Neural cell (in vitro differentiated cells): ENCODE measurements at regions not wholly inside any gene's neighbourhood (a gene's known extent, or its start where the extent isn't known, plus 50 kb on each side); places are given as distances from the start of the nearest gene placed in this dataset.

Experiments
- H2AFZ ChIP-seq: fragments of 200-600, 300-800 bp; sonication (generic), shearing (Covaris generic); 2 replicates; pipeline ENCODE4 v1.6.0; 2014; ENCODE audit warnings: low read depth, mild to moderate bottlenecking, antibody characterized with exemption, low read length, moderate library complexity
- H3F3A ChIP-seq: fragments of 200-600 bp; shearing (Covaris generic); 2 replicates; pipeline ENCODE4 v1.6.1; 2016; ENCODE audit warnings: mild to moderate bottlenecking, moderate library complexity, mixed read lengths, antibody characterized with exemption, low read length; ENCODE audit not compliant: insufficient read depth, poor library complexity, severe bottlenecking
- H3K27ac ChIP-seq: fragments of 200-600, 300-800 bp; sonication (generic), shearing (Covaris generic); 2 replicates; pipeline ENCODE4 v1.5.1; 2014; ENCODE audit warnings: mild to moderate bottlenecking, low read length, moderate library complexity
- H3K27me3 ChIP-seq: fragments of 300-800, 200-600 bp; sonication (generic), shearing (Covaris generic); 2 replicates; pipeline ENCODE4 v1.6.0; 2014; ENCODE audit warnings: mild to moderate bottlenecking, low read depth, low read length, moderate library complexity; ENCODE audit not compliant: insufficient read depth
- H3K36me3 ChIP-seq: fragments of 300-800, 200-600 bp; sonication (generic), shearing (Covaris generic); 2 replicates; pipeline ENCODE4 v1.5.1; 2014; ENCODE audit warnings: mild to moderate bottlenecking, antibody characterized with exemption, low read length, moderate library complexity; ENCODE audit not compliant: insufficient read depth
- H3K4me2 ChIP-seq: fragments of 300-800, 200-600 bp; sonication (generic), shearing (Covaris generic); 2 replicates; pipeline ENCODE4 v1.6.0; 2014; ENCODE audit warnings: mild to moderate bottlenecking, low read length
- H3K4me3 ChIP-seq: fragments of 300-800, 200-600 bp; sonication (generic), shearing (Covaris generic); 2 replicates; pipeline ENCODE4 v1.5.1; 2014; ENCODE audit warnings: mild to moderate bottlenecking, low read length, moderate library complexity
- H3K79me2 ChIP-seq: fragments of 200-600 bp; shearing (Covaris generic); replicated peaks from 2 replicates; pipeline ENCODE4 v1.6.0; 2014; ENCODE audit warnings: mild to moderate bottlenecking, low read length, moderate library complexity; ENCODE audit not compliant: insufficient read depth
- H3K9ac ChIP-seq: fragments of 300-800, 200-600 bp; sonication (generic), shearing (Covaris generic); 2 replicates; pipeline ENCODE4 v1.6.1; 2016; ENCODE audit warnings: mild to moderate bottlenecking, low read length, mixed read lengths
- H3K9me2 ChIP-seq: fragments of 200-600 bp; shearing (Covaris generic); 2 replicates; pipeline ENCODE4 v1.6.1; 2016; ENCODE audit warnings: mild to moderate bottlenecking, low read length, mixed read lengths; ENCODE audit not compliant: insufficient read depth
- H3K9me3 ChIP-seq: fragments of 200-600, 300-800 bp; sonication (generic), shearing (Covaris generic); 2 replicates; pipeline ENCODE4 v1.6.1; 2016; ENCODE audit warnings: mild to moderate bottlenecking, mixed run types, low read length, moderate library complexity, mixed read lengths
- H4K20me1 ChIP-seq: fragments of 200-600 bp; shearing (Covaris generic); 2 replicates; pipeline ENCODE4 v1.6.1; 2016; ENCODE audit warnings: mild to moderate bottlenecking, mixed run types; ENCODE audit not compliant: insufficient read depth
- CTCF ChIP-seq: fragments of 450-650 bp; IDR thresholded peaks from 2 replicates; pipeline ENCODE4 v1.5.1; 2014; ENCODE audit warnings: antibody characterized with exemption, mild to moderate bottlenecking, moderate library complexity; ENCODE audit not compliant: poor library complexity, severe bottlenecking
- EP300 ChIP-seq: fragments of 450-650 bp; conservative IDR thresholded peaks from 2 replicates; pipeline ENCODE4 v1.6.1; 2014; ENCODE audit warnings: antibody characterized with exemption, mild to moderate bottlenecking, moderate library complexity; ENCODE audit not compliant: poor library complexity, severe bottlenecking
- EZH2 ChIP-seq: fragments of 200-600, 300-800 bp; shearing (Covaris generic), sonication (generic); IDR thresholded peaks from 2 replicates; pipeline ENCODE4 v1.6.1; 2014; ENCODE audit warnings: antibody characterized with exemption, low read length, borderline replicate concordance, mild to moderate bottlenecking; ENCODE audit not compliant: insufficient read depth, poor library complexity, severe bottlenecking
- MXI1 ChIP-seq: fragments of 450-650 bp; conservative IDR thresholded peaks from 2 replicates; pipeline ENCODE4 v1.6.1; 2014; ENCODE audit warnings: antibody characterized with exemption, mild to moderate bottlenecking; ENCODE audit not compliant: poor library complexity, severe bottlenecking
- POLR2AphosphoS5 ChIP-seq: IDR thresholded peaks from 2 replicates; pipeline ENCODE4 v1.6.1; 2012
- RAD21 ChIP-seq: fragments of 450-650 bp; conservative IDR thresholded peaks from 2 replicates; pipeline ENCODE4 v1.6.1; 2014; ENCODE audit warnings: antibody characterized with exemption, mild to moderate bottlenecking, moderate library complexity
- REST ChIP-seq: IDR thresholded peaks from 2 replicates; pipeline ENCODE4 v1.6.1; 2012; ENCODE audit warnings: borderline replicate concordance
- SMC3 ChIP-seq: fragments of 450-650 bp; conservative IDR thresholded peaks from 2 replicates; pipeline ENCODE4 v1.6.1; 2014; ENCODE audit warnings: antibody characterized with exemption, mild to moderate bottlenecking, moderate library complexity; ENCODE audit not compliant: poor library complexity
- TAF1 ChIP-seq: IDR thresholded peaks from 2 replicates; pipeline ENCODE4 v1.6.1; 2012; ENCODE audit warnings: low read depth

- Histone ChIP-seq H3K27me3 (no peaks in the 10 kb centered on the region), H3K9me2 (no peaks in the 10 kb centered on the region), H4K20me1 (no peaks in the 10 kb centered on the region), H3F3A (no peaks in the 10 kb centered on the region), H2AFZ (no peak overlapping the region), H3K79me2 (no peaks in the 10 kb centered on the region), H3K4me3 (no peak overlapping the region), H3K27ac (no peak overlapping the region), H3K9me3 (peaks cover 4% of the 10 kb centered on the region), H3K9ac (no peak overlapping the region), H3K36me3 (no peaks in the 10 kb centered on the region), H3K4me2 (no peak overlapping the region)
- TF ChIP-seq EP300 = no peak
- no peak for TF ChIP-seq REST
- TF ChIP-seq MXI1 = no peak
- TF ChIP-seq RAD21 = no peak
- no peak for TF ChIP-seq EZH2
- no peak for TF ChIP-seq CTCF
- TF ChIP-seq SMC3 = no peak
- no peak for TF ChIP-seq TAF1
- no peak for TF ChIP-seq POLR2AphosphoS5
Observed at GRCh38 chr10:8544057-8544380, 489.5 kb downstream of the GATA3 start.

GRCh38 chr10:8544500-8544899, 490.0 kb downstream of the GATA3 start:
- Histone ChIP-seq H3K36me3 (no peaks in the 10 kb centered on the region), H4K20me1 (no peaks in the 10 kb centered on the region), H3K4me2 (no peak overlapping the region), H3K27ac (no peak overlapping the region), H3K4me3 (no peak overlapping the region), H3K79me2 (no peaks in the 10 kb centered on the region), H3K9me3 (peaks cover 4% of the 10 kb centered on the region), H3K27me3 (no peaks in the 10 kb centered on the region), H3K9me2 (no peaks in the 10 kb centered on the region), H2AFZ (no peak overlapping the region), H3K9ac (no peak overlapping the region), H3F3A (no peaks in the 10 kb centered on the region)
- no peak for TF ChIP-seq EP300
- TF ChIP-seq EZH2 = no peak
- TF ChIP-seq REST = no peak
- no peak for TF ChIP-seq CTCF
- TF ChIP-seq MXI1 = no peak
- no peak for TF ChIP-seq RAD21
- no peak for TF ChIP-seq SMC3
